A549 (cell line): ENCODE measurements at regions not wholly inside any gene's neighbourhood (a gene's known extent, or its start where the extent isn't known, plus 50 kb on each side); places are given as distances from the start of the nearest gene placed in this dataset.

Experiments used
- CTCF ChIP-seq: fragments of >200 bp; sonication (Bioruptor Twin); formaldehyde crosslinking; IDR thresholded peaks from 3 replicates; pipeline ENCODE4 v1.5.1; 2016
- E2F6 ChIP-seq: IDR thresholded peaks from 2 replicates; pipeline ENCODE4 v1.6.1; 2012; ENCODE audit warnings: low read depth, borderline replicate concordance
- EP300 ChIP-seq, 2 experiments: fragments of >200 bp; sonication (Bioruptor Twin); formaldehyde crosslinking; IDR thresholded peaks; 2 replicates in 1 of 2; 3 replicates in 1 of 2; pipeline ENCODE4 v1.6.1; 2016 to 2017
- GATA3 ChIP-seq: IDR thresholded peaks from 2 replicates; pipeline ENCODE4 v1.6.1; 2012; ENCODE audit warnings: borderline replicate concordance
- HOXB5 ChIP-seq: fragments of 250-450 bp; sonication (Bioruptor Pico); IDR thresholded peaks from 2 replicates; pipeline ENCODE4 v1.5.0; 2020; ENCODE audit warnings: mild to moderate bottlenecking, moderate library complexity
- MAZ ChIP-seq: fragments of 150-350 bp; IDR thresholded peaks from 2 replicates; pipeline ENCODE4 v1.6.1; 2014; ENCODE audit warnings: antibody characterized with exemption, low read depth, low read length, borderline replicate concordance
- PBX3 ChIP-seq: IDR thresholded peaks from 2 replicates; pipeline ENCODE4 v1.6.1; 2012
- POLR2A ChIP-seq: IDR thresholded peaks from 2 replicates; pipeline ENCODE4 v1.6.1; 2012; ENCODE audit warnings: mild to moderate bottlenecking, low read length
- RCOR1 ChIP-seq: fragments of 150-350 bp; IDR thresholded peaks from 2 replicates; pipeline ENCODE4 v1.6.1; 2014; ENCODE audit warnings: antibody characterized with exemption, low read length, low read depth
- USF2 ChIP-seq: fragments of 450-650 bp; IDR thresholded peaks from 2 replicates; pipeline ENCODE4 v1.6.1; 2014; ENCODE audit warnings: antibody characterized with exemption
- ZNF302 ChIP-seq: fragments of 250-450 bp; sonication (Bioruptor Pico); IDR thresholded peaks from 2 replicates; pipeline ENCODE4 v1.9.0; 2021; ENCODE audit warnings: inconsistent platforms, mild to moderate bottlenecking, moderate library complexity
- TF ChIP-seq, protein P1 (sequence below): fragments of 200-600 bp; sonication (generic); IDR thresholded peaks from 2 replicates; pipeline ENCODE4 v1.6.1; 2016; ENCODE audit warnings: antibody characterized with exemption, mild to moderate bottlenecking, moderate library complexity

GRCh38 chr14:26765768-26766520 is 168.1 kb upstream of the NOVA1 start:
- TF ChIP-seq EP300 (IDR thresholded peaks at IDR 0.05) (peak; percentile 81 to 86; a peak in 4 of 5 replicates), ZNF302 (CRISPR knock-in tag) (no peak), CTCF (no peak), POLR2A (no peak), GATA3 (no peak; the same call in 1 of the 2 replicates), MAZ (no peak), USF2 (no peak), HOXB5 (CRISPR knock-in tag) (no peak), RCOR1 (no peak), PBX3 (no peak), E2F6 (no peak)
- TF ChIP-seq, protein P1, sequence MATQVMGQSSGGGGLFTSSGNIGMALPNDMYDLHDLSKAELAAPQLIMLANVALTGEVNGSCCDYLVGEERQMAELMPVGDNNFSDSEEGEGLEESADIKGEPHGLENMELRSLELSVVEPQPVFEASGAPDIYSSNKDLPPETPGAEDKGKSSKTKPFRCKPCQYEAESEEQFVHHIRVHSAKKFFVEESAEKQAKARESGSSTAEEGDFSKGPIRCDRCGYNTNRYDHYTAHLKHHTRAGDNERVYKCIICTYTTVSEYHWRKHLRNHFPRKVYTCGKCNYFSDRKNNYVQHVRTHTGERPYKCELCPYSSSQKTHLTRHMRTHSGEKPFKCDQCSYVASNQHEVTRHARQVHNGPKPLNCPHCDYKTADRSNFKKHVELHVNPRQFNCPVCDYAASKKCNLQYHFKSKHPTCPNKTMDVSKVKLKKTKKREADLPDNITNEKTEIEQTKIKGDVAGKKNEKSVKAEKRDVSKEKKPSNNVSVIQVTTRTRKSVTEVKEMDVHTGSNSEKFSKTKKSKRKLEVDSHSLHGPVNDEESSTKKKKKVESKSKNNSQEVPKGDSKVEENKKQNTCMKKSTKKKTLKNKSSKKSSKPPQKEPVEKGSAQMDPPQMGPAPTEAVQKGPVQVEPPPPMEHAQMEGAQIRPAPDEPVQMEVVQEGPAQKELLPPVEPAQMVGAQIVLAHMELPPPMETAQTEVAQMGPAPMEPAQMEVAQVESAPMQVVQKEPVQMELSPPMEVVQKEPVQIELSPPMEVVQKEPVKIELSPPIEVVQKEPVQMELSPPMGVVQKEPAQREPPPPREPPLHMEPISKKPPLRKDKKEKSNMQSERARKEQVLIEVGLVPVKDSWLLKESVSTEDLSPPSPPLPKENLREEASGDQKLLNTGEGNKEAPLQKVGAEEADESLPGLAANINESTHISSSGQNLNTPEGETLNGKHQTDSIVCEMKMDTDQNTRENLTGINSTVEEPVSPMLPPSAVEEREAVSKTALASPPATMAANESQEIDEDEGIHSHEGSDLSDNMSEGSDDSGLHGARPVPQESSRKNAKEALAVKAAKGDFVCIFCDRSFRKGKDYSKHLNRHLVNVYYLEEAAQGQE, result no peak
